GM18868 (cell line): ENCODE measurements at regions not wholly inside any gene's neighbourhood (a gene's known extent, or its start where the extent isn't known, plus 50 kb on each side); places are given as distances from the start of the nearest gene placed in this dataset.
"Not testable (repeated sequence)": the region's sequence is repeated elsewhere in the genome, so short reads cannot be mapped to it uniquely, and the experiment has no call there.

Source experiments
- ATAC-seq: cut with Tn5 transposase; IDR thresholded peaks from one replicate; pipeline ENCODE4 v1.9.1; 2021; ENCODE audit warnings: mild to moderate bottlenecking, moderate library complexity; ENCODE audit not compliant: unreplicated experiment

- no peak for ATAC-seq
Measured at GRCh38 chr1:207241164-207241934, 80.1 kb upstream of the CD55 start.

GRCh38 chr1:207243442-207244408 lies 77.8 kb upstream of the CD55 start:
- ATAC-seq: no peak

GRCh38 chr1:207244409-207244801 lies 77.1 kb upstream of the CD55 start:
- no peak for ATAC-seq

GRCh38 chr1:207245124-207245523 lies 76.4 kb upstream of the CD55 start:
- no peak for ATAC-seq

GRCh38 chr1:207248544-207249198 lies 72.8 kb upstream of the CD55 start:
- ATAC-seq: no peak

GRCh38 chr1:207250431-207250830 lies 71.0 kb upstream of the CD55 start:
- ATAC-seq: no peak

- ATAC-seq: no peak
Measured at GRCh38 chr1:207251066-207251465, 70.4 kb upstream of the CD55 start.

GRCh38 chr1:207256869-207257268 lies 64.6 kb upstream of the CD55 start:
- ATAC-seq: no peak

- ATAC-seq: no peak
Measured at GRCh38 chr1:207259391-207259790, 62.1 kb upstream of the CD55 start.

GRCh38 chr1:207261971-207262370 lies 59.5 kb upstream of the CD55 start:
- no peak for ATAC-seq

GRCh38 chr1:207262891-207263290 lies 58.6 kb upstream of the CD55 start:
- ATAC-seq: not testable (repeated sequence)

- ATAC-seq: no peak
Measured at GRCh38 chr1:207264663-207265252, 56.7 kb upstream of the CD55 start.

GRCh38 chr1:207268337-207268736 lies 53.1 kb upstream of the CD55 start:
- no peak for ATAC-seq

- no peak for ATAC-seq
Measured at GRCh38 chr1:207268753-207269511, 52.5 kb upstream of the CD55 start.
